ENCODE measurements at regions not wholly inside any gene's neighbourhood (a gene's known extent, or its start where the extent isn't known, plus 50 kb on each side); places are given as distances from the start of the nearest gene placed in this dataset.

- no peak for FAIRE-seq
- no peaks in the 10 kb centered on the region for H3K27me3 Mint-ChIP-seq (ENCODE audit: low read depth, unreplicated experiment)
- H3K79me2 ChIP-seq (ENCODE audit: insufficient read depth, low read length), result no peaks in the 10 kb centered on the region
These were observed 67.9 kb upstream of the PLXNC1 start for GRCh38 chr12:94080341-94081009.

DNA sequence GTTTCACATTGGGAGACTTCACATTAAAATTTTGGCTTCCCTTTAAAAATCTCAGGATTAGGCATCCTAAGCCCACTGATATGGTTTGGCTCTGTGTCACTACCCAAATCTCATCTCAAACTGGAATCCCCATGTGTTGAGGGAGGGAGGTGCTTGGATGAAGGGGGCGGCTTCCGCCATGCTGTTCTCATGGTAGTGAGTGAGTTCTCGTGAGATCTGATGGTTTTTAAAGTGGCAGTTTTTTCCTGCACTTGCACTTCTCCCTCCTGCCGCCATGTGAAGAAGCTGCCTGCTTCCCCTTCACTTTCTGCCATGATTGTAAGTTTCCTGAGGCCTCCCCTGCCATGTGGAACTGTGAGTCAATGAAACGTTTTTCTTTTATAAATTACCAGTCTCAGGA lies 65.7 kb upstream of the PLXNC1 start:
- H3K9me3 ChIP-seq (ENCODE audit: insufficient read depth, low read depth, low read length), result no peaks in the 10 kb centered on the region
- FAIRE-seq (no peak), DNase-seq (ENCODE audit: low read depth) (no peak)
- peaks cover 3% of the 10 kb centered on the region for H3K36me3 Mint-ChIP-seq (ENCODE audit: low read depth, unreplicated experiment)
- no peaks in the 10 kb centered on the region for H3K4me1 ChIP-seq (ENCODE audit: insufficient read depth, low read length)
- H3K9me3 Mint-ChIP-seq (ENCODE audit: unreplicated experiment), result peaks cover 10% of the 10 kb centered on the region
- H3K27ac Mint-ChIP-seq (ENCODE audit: unreplicated experiment), result no peak overlapping the region
- no peak overlapping the region for H3K9ac ChIP-seq (ENCODE audit: low read length)
- H3K4me3 Mint-ChIP-seq (ENCODE audit: unreplicated experiment), result no peak overlapping the region
- H3K27me3 ChIP-seq (ENCODE audit: insufficient read depth, low read length), result no peaks in the 10 kb centered on the region
- TF ChIP-seq, protein P1, sequence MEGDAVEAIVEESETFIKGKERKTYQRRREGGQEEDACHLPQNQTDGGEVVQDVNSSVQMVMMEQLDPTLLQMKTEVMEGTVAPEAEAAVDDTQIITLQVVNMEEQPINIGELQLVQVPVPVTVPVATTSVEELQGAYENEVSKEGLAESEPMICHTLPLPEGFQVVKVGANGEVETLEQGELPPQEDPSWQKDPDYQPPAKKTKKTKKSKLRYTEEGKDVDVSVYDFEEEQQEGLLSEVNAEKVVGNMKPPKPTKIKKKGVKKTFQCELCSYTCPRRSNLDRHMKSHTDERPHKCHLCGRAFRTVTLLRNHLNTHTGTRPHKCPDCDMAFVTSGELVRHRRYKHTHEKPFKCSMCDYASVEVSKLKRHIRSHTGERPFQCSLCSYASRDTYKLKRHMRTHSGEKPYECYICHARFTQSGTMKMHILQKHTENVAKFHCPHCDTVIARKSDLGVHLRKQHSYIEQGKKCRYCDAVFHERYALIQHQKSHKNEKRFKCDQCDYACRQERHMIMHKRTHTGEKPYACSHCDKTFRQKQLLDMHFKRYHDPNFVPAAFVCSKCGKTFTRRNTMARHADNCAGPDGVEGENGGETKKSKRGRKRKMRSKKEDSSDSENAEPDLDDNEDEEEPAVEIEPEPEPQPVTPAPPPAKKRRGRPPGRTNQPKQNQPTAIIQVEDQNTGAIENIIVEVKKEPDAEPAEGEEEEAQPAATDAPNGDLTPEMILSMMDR (IDR thresholded peaks at IDR 0.05; ENCODE audit: insufficient read depth, low read depth, low read length), result no peak
- no peak for TF ChIP-seq EZH2 (IDR thresholded peaks at IDR 0.05; ENCODE audit: insufficient read depth, low read length)
- no peak overlapping the region for H3K27ac ChIP-seq (ENCODE audit: low read depth, low read length)
- H3K27me3 Mint-ChIP-seq (ENCODE audit: low read depth, unreplicated experiment), result no peaks in the 10 kb centered on the region
- H2AFZ ChIP-seq (ENCODE audit: low read depth, low read length), result no peak overlapping the region
- H3K79me2 ChIP-seq (ENCODE audit: insufficient read depth, low read length), result no peaks in the 10 kb centered on the region
- H3K4me2 ChIP-seq (ENCODE audit: low read length), result no peak overlapping the region
- no peaks in the 10 kb centered on the region for H3K36me3 ChIP-seq (ENCODE audit: insufficient read depth, low read length)
- H3K4me3 ChIP-seq (ENCODE audit: insufficient read depth, low read depth, low read length), result no peak overlapping the region
- H3K4me1 Mint-ChIP-seq (ENCODE audit: low read depth, unreplicated experiment), result no peaks in the 10 kb centered on the region
- no peaks in the 10 kb centered on the region for H4K20me1 ChIP-seq (ENCODE audit: insufficient read depth, low read length)

More at GRCh38 chr12:94080341-94081009, 67.9 kb upstream of the PLXNC1 start:
- Mint-ChIP-seq H3K4me3 (ENCODE audit: unreplicated experiment) (no peak overlapping the region), H3K9me3 (ENCODE audit: unreplicated experiment) (peaks cover 5% of the 10 kb centered on the region), H3K4me1 (ENCODE audit: low read depth, unreplicated experiment) (no peaks in the 10 kb centered on the region), H3K27ac (ENCODE audit: unreplicated experiment) (no peak overlapping the region), H3K36me3 (ENCODE audit: low read depth, unreplicated experiment) (peaks cover 3% of the 10 kb centered on the region)
- no peaks in the 10 kb centered on the region for H3K36me3 ChIP-seq (ENCODE audit: insufficient read depth, low read length)
- no peaks in the 10 kb centered on the region for H4K20me1 ChIP-seq (ENCODE audit: insufficient read depth, low read length)
- TF ChIP-seq, protein P1 (IDR thresholded peaks at IDR 0.05; ENCODE audit: insufficient read depth, low read depth, low read length), result no peak
- no peak for TF ChIP-seq EZH2 (IDR thresholded peaks at IDR 0.05; ENCODE audit: insufficient read depth, low read length)
- no peaks in the 10 kb centered on the region for H3K9me3 ChIP-seq (ENCODE audit: insufficient read depth, low read depth, low read length)
- no peak overlapping the region for H3K4me2 ChIP-seq (ENCODE audit: low read length)
- no peak overlapping the region for H2AFZ ChIP-seq (ENCODE audit: low read depth, low read length)
- no peaks in the 10 kb centered on the region for H3K4me1 ChIP-seq (ENCODE audit: insufficient read depth, low read length)
- no peak overlapping the region for H3K27ac ChIP-seq (ENCODE audit: low read depth, low read length)
- H3K27me3 ChIP-seq (ENCODE audit: insufficient read depth, low read length), result no peaks in the 10 kb centered on the region
- no peak for DNase-seq (ENCODE audit: low read depth)
- no peak overlapping the region for H3K4me3 ChIP-seq (ENCODE audit: insufficient read depth, low read depth, low read length)
- no peak overlapping the region for H3K9ac ChIP-seq (ENCODE audit: low read length)

DNA sequence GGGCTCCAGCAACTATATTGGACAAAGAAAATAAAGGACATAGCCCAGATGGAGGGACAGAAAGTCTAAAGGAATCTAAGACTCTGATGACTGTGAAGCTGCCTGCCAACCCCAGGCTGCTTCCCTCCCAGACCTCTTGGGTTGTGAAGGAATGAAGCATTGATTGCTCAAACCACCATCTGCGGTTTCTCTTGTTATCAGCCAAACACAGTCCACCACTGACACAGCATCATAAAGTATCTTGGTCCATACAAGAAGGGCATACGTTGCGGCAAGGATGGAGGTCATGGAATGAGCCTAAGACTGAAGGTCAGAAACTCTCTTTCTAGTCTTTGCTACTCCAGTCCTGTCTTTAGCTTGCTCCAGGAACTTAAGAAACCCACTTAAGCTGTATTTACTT lies 58.5 kb upstream of the PLXNC1 start:
- Histone ChIP-seq H3K27ac (ENCODE audit: low read depth, low read length) (no peak overlapping the region), H3K36me3 (ENCODE audit: insufficient read depth, low read length) (no peaks in the 10 kb centered on the region), H3K9me3 (ENCODE audit: insufficient read depth, low read depth, low read length) (no peaks in the 10 kb centered on the region), H3K4me3 (ENCODE audit: insufficient read depth, low read depth, low read length) (no peak overlapping the region), H3K4me2 (ENCODE audit: low read length) (no peak overlapping the region), H3K27me3 (ENCODE audit: insufficient read depth, low read length) (no peaks in the 10 kb centered on the region), H3K4me1 (ENCODE audit: insufficient read depth, low read length) (no peaks in the 10 kb centered on the region), H3K9ac (ENCODE audit: low read length) (no peak overlapping the region), H3K79me2 (ENCODE audit: insufficient read depth, low read length) (no peaks in the 10 kb centered on the region), H2AFZ (ENCODE audit: low read depth, low read length) (no peak overlapping the region), H4K20me1 (ENCODE audit: insufficient read depth, low read length) (no peaks in the 10 kb centered on the region)
- no peak overlapping the region for H3K4me3 Mint-ChIP-seq (ENCODE audit: unreplicated experiment)
- no peak for FAIRE-seq
- peak; percentile 66 for DNase-seq (ENCODE audit: low read depth)
- H3K4me1 Mint-ChIP-seq (ENCODE audit: low read depth, unreplicated experiment), result no peaks in the 10 kb centered on the region
- H3K9me3 Mint-ChIP-seq (ENCODE audit: unreplicated experiment), result peaks cover 9% of the 10 kb centered on the region
- TF ChIP-seq, protein P1 (IDR thresholded peaks at IDR 0.05; ENCODE audit: insufficient read depth, low read depth, low read length), result no peak
- no peak for TF ChIP-seq EZH2 (IDR thresholded peaks at IDR 0.05; ENCODE audit: insufficient read depth, low read length)
- H3K27ac Mint-ChIP-seq (ENCODE audit: unreplicated experiment), result no peak overlapping the region
- no peaks in the 10 kb centered on the region for H3K36me3 Mint-ChIP-seq (ENCODE audit: low read depth, unreplicated experiment)
- no peaks in the 10 kb centered on the region for H3K27me3 Mint-ChIP-seq (ENCODE audit: low read depth, unreplicated experiment)
